ENCODE measurements at regions not wholly inside any gene's neighbourhood (a gene's known extent, or its start where the extent isn't known, plus 50 kb on each side); places are given as distances from the start of the nearest gene placed in this dataset.

DNA sequence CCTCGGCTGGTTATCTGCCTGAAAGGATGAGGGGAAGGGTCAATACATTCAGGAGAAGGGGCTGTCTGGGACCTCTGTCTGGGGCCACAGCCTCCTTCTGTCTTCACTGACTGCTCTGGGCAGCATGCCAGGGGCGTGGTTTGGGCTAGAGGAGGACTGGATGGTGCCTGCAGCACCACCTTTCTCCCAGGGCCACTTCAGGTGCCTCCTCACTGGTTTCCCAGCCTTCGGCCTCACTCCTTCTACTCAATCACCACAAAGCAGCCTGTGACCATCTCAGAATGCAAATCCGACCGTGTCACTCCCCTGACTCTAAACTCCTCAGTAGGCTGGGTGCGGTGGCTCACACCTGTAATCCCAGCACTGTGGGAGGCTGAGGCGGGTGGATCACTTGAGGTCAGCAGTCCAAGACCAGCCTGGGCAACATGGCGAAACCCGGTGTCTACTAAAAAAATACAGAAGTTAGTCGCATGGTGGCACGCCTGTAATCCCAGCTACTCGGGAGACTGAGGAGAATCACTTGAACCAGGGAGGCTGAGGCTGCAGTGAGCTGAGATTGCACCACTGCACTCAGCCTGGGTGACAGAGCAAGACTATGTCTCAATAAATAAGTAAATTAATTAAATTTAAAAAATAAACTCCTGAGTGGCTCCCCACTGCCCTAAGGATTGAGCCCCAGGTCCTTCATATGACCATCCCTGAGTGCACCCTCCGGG, 50.1 kb upstream of the ECE1 start:
- TF ChIP-seq ZNF274 (IDR thresholded peaks at IDR 0.05; ENCODE audit: low read depth, low read length): no peak
- H3K4me3 ChIP-seq (ENCODE audit: low read length): no peak overlapping the region
